ENCODE measurements at regions not wholly inside any gene's neighbourhood (a gene's known extent, or its start where the extent isn't known, plus 50 kb on each side); places are given as distances from the start of the nearest gene placed in this dataset.
A peak's percentile ranks its signal among the peaks of the same experiment; 100 is the strongest.

GRCh38 chr9:135267191-135267809 lies 179.8 kb downstream of the OLFM1 start:
- no peak overlapping the region for H3K4me3 ChIP-seq (ENCODE audit: low read depth, low read length)
- no peak overlapping the region for H3K27ac ChIP-seq (ENCODE audit: low read depth, low read length)
- no peaks in the 10 kb centered on the region for H3K4me1 ChIP-seq (ENCODE audit: control insufficient read depth in 1 of 2, insufficient read depth in 2 of 2, low read length in 2 of 2)
- no peak overlapping the region for H2AFZ ChIP-seq (ENCODE audit: insufficient read depth, low read length, poor library complexity)
- H3K27me3 ChIP-seq (ENCODE audit: insufficient read depth, low read length) = no peaks in the 10 kb centered on the region
- no peak overlapping the region for H3K23ac ChIP-seq (ENCODE audit: low read length)
- H3K9ac ChIP-seq (ENCODE audit: low read length) = no peak overlapping the region
- H4K91ac ChIP-seq (ENCODE audit: low read depth, low read length) = no peak overlapping the region
- H3K18ac ChIP-seq (ENCODE audit: low read length) = no peak overlapping the region
- no CpG with 5 or more reads among the region's 19 CpGs for WGBS (ENCODE audit: extremely low coverage, insufficient coverage, insufficient read length)
- H2BK120ac ChIP-seq (ENCODE audit: insufficient read depth, low read length, poor library complexity) = no peak overlapping the region
- no peaks in the 10 kb centered on the region for H3K79me1 ChIP-seq (ENCODE audit: low read length)
- H4K12ac ChIP-seq (ENCODE audit: low read depth, low read length) = no peak overlapping the region
- peaks cover 7% of the 10 kb centered on the region for H3K9me3 ChIP-seq (ENCODE audit: insufficient read depth, low read depth, low read length)
- no peak for DNase-seq
- H4K8ac ChIP-seq (ENCODE audit: low read depth, low read length) = no peak overlapping the region
- no peaks in the 10 kb centered on the region for H3K79me2 ChIP-seq (ENCODE audit: control insufficient read depth, insufficient read depth, low read length, poor library complexity)
- H3K4ac ChIP-seq (ENCODE audit: low read depth, low read length) = no peak overlapping the region
- no peaks in the 10 kb centered on the region for H3K36me3 ChIP-seq (ENCODE audit: control insufficient read depth in 1 of 2, insufficient read depth in 2 of 2, low read length in 2 of 2)
- H2BK5ac ChIP-seq (ENCODE audit: low read depth, low read length, poor library complexity) = no peak overlapping the region
- no peak overlapping the region for H3K14ac ChIP-seq (ENCODE audit: low read length)
- no peak overlapping the region for H3K4me2 ChIP-seq (ENCODE audit: low read length)
- no peak overlapping the region for H2BK12ac ChIP-seq (ENCODE audit: low read length)
- H2AK5ac ChIP-seq (ENCODE audit: low read length) = no peak overlapping the region

- H4K91ac ChIP-seq (ENCODE audit: low read depth, low read length) = no peak overlapping the region
- no peaks in the 10 kb centered on the region for H3K79me1 ChIP-seq (ENCODE audit: low read length)
Measured at GRCh38 chr9:135268031-135268430, 180.6 kb downstream of the OLFM1 start.

GRCh38 chr9:135268981-135269380 lies 181.5 kb downstream of the OLFM1 start:
- no peak overlapping the region for H4K12ac ChIP-seq (ENCODE audit: low read depth, low read length)
- H3K18ac ChIP-seq (ENCODE audit: low read length) = no peak overlapping the region
- DNase-seq = no peak
- H3K79me2 ChIP-seq (ENCODE audit: control insufficient read depth, insufficient read depth, low read length, poor library complexity) = no peaks in the 10 kb centered on the region
- H3K9me3 ChIP-seq (ENCODE audit: insufficient read depth, low read depth, low read length) = peaks cover 7% of the 10 kb centered on the region
- no CpG with 5 or more reads among the region's 6 CpGs for WGBS (ENCODE audit: extremely low coverage, insufficient coverage, insufficient read length)
- H2BK120ac ChIP-seq (ENCODE audit: insufficient read depth, low read length, poor library complexity) = no peak overlapping the region
- no peak overlapping the region for H2AK5ac ChIP-seq (ENCODE audit: low read length)
- no peak overlapping the region for H2BK5ac ChIP-seq (ENCODE audit: low read depth, low read length, poor library complexity)
- no peak overlapping the region for H3K4me3 ChIP-seq (ENCODE audit: low read depth, low read length)
- no peaks in the 10 kb centered on the region for H3K36me3 ChIP-seq (ENCODE audit: control insufficient read depth in 1 of 2, insufficient read depth in 2 of 2, low read length in 2 of 2)
- no peak overlapping the region for H3K4me2 ChIP-seq (ENCODE audit: low read length)
- H3K14ac ChIP-seq (ENCODE audit: low read length) = no peak overlapping the region
- H3K9ac ChIP-seq (ENCODE audit: low read length) = no peak overlapping the region
- no peaks in the 10 kb centered on the region for H3K27me3 ChIP-seq (ENCODE audit: insufficient read depth, low read length)
- H2AFZ ChIP-seq (ENCODE audit: insufficient read depth, low read length, poor library complexity) = no peak overlapping the region
- no peak overlapping the region for H3K23ac ChIP-seq (ENCODE audit: low read length)
- no peaks in the 10 kb centered on the region for H3K79me1 ChIP-seq (ENCODE audit: low read length)
- H4K8ac ChIP-seq (ENCODE audit: low read depth, low read length) = no peak overlapping the region
- no peaks in the 10 kb centered on the region for H3K4me1 ChIP-seq (ENCODE audit: control insufficient read depth in 1 of 2, insufficient read depth in 2 of 2, low read length in 2 of 2)
- no peak overlapping the region for H4K91ac ChIP-seq (ENCODE audit: low read depth, low read length)
- no peak overlapping the region for H2BK12ac ChIP-seq (ENCODE audit: low read length)
- H3K4ac ChIP-seq (ENCODE audit: low read depth, low read length) = no peak overlapping the region
- H3K27ac ChIP-seq (ENCODE audit: low read depth, low read length) = no peak overlapping the region

More at GRCh38 chr9:135268031-135268430, 180.6 kb downstream of the OLFM1 start:
- Histone ChIP-seq H3K14ac (ENCODE audit: low read length) (no peak overlapping the region), H3K4me1 (ENCODE audit: control insufficient read depth in 1 of 2, insufficient read depth in 2 of 2, low read length in 2 of 2) (no peaks in the 10 kb centered on the region), H3K4me2 (ENCODE audit: low read length) (no peak overlapping the region), H3K27ac (ENCODE audit: low read depth, low read length) (no peak overlapping the region), H4K12ac (ENCODE audit: low read depth, low read length) (no peak overlapping the region), H3K36me3 (ENCODE audit: control insufficient read depth in 1 of 2, insufficient read depth in 2 of 2, low read length in 2 of 2) (no peaks in the 10 kb centered on the region), H2BK5ac (ENCODE audit: low read depth, low read length, poor library complexity) (no peak overlapping the region), H2AK5ac (ENCODE audit: low read length) (no peak overlapping the region), H3K79me2 (ENCODE audit: control insufficient read depth, insufficient read depth, low read length, poor library complexity) (no peaks in the 10 kb centered on the region), H3K4me3 (ENCODE audit: low read depth, low read length) (no peak overlapping the region), H2AFZ (ENCODE audit: insufficient read depth, low read length, poor library complexity) (no peak overlapping the region), H2BK120ac (ENCODE audit: insufficient read depth, low read length, poor library complexity) (no peak overlapping the region), H4K8ac (ENCODE audit: low read depth, low read length) (no peak overlapping the region), H3K4ac (ENCODE audit: low read depth, low read length) (no peak overlapping the region), H3K9me3 (ENCODE audit: insufficient read depth, low read depth, low read length) (peaks cover 7% of the 10 kb centered on the region), H3K23ac (ENCODE audit: low read length) (no peak overlapping the region), H3K9ac (ENCODE audit: low read length) (no peak overlapping the region), H3K27me3 (ENCODE audit: insufficient read depth, low read length) (no peaks in the 10 kb centered on the region), H3K18ac (ENCODE audit: low read length) (no peak overlapping the region), H2BK12ac (ENCODE audit: low read length) (no peak overlapping the region)
- no peak for DNase-seq
- no CpG with 5 or more reads among the region's 12 CpGs for whole genome bisulfite sequencing (ENCODE audit: extremely low coverage, insufficient coverage, insufficient read length)

GRCh38 chr9:135269912-135270830 lies 182.7 kb downstream of the OLFM1 start:
- Histone ChIP-seq H3K4me1 (ENCODE audit: control insufficient read depth in 1 of 2, insufficient read depth in 2 of 2, low read length in 2 of 2) (no peaks in the 10 kb centered on the region), H4K91ac (ENCODE audit: low read depth, low read length) (no peak overlapping the region), H3K27me3 (ENCODE audit: insufficient read depth, low read length) (no peaks in the 10 kb centered on the region), H3K9ac (ENCODE audit: low read length) (no peak overlapping the region), H3K14ac (ENCODE audit: low read length) (no peak overlapping the region), H2AK5ac (ENCODE audit: low read length) (no peak overlapping the region), H3K4me3 (ENCODE audit: low read depth, low read length) (peak overlapping the region; percentile 25), H3K79me1 (ENCODE audit: low read length) (no peaks in the 10 kb centered on the region), H3K36me3 (ENCODE audit: control insufficient read depth in 1 of 2, insufficient read depth in 2 of 2, low read length in 2 of 2) (no peaks in the 10 kb centered on the region), H3K79me2 (ENCODE audit: control insufficient read depth, insufficient read depth, low read length, poor library complexity) (no peaks in the 10 kb centered on the region), H4K8ac (ENCODE audit: low read depth, low read length) (no peak overlapping the region), H3K27ac (ENCODE audit: low read depth, low read length) (no peak overlapping the region), H2AFZ (ENCODE audit: insufficient read depth, low read length, poor library complexity) (no peak overlapping the region), H3K4me2 (ENCODE audit: low read length) (no peak overlapping the region), H2BK120ac (ENCODE audit: insufficient read depth, low read length, poor library complexity) (no peak overlapping the region), H2BK5ac (ENCODE audit: low read depth, low read length, poor library complexity) (no peak overlapping the region), H3K9me3 (ENCODE audit: insufficient read depth, low read depth, low read length) (peaks cover 7% of the 10 kb centered on the region), H3K18ac (ENCODE audit: low read length) (no peak overlapping the region), H3K23ac (ENCODE audit: low read length) (no peak overlapping the region), H4K12ac (ENCODE audit: low read depth, low read length) (no peak overlapping the region), H2BK12ac (ENCODE audit: low read length) (no peak overlapping the region), H3K4ac (ENCODE audit: low read depth, low read length) (no peak overlapping the region)
- WGBS (ENCODE audit: extremely low coverage, insufficient coverage, insufficient read length) = 100% methylated on average over 5 of the region's 20 CpGs
- no peak for DNase-seq

All from trophoblast cell (in vitro differentiated cells and primary cell).